Endothelial cell of umbilical vein (primary cell): ENCODE measurements at regions not wholly inside any gene's neighbourhood (a gene's known extent, or its start where the extent isn't known, plus 50 kb on each side); places are given as distances from the start of the nearest gene placed in this dataset.

ENCODE experiments used
- BruUV-seq: library from RNA; stranded (reverse); fragments of 400-500 nt; replicated peaks from 2 replicates; lab custom pipeline; 2021; lab: Mats Ljungman, UMichigan
- CTCF ChIA-PET: fragments of 300-600, 350-600 bp; sonication (Branson Sonifier 250); formaldehyde crosslinking; loops from one replicate; lab custom pipeline; 2021; ENCODE audit warnings: antibody characterized with exemption, inconsistent platforms; lab: Charles Lee
- POLR2A ChIA-PET: fragments of 300-600, 350-600 bp; sonication (Branson Sonifier 250); formaldehyde crosslinking; loops from one replicate; lab custom pipeline; 2021; ENCODE audit warnings: antibody characterized with exemption, inconsistent platforms; lab: Charles Lee
- DNase-seq: peaks from one replicate; pipeline ENCODE4 v3.0.0-alpha.2; 2011; ENCODE audit warnings: low read depth, low spot score
- FAIRE-seq: peaks from 2 replicates; lab custom pipeline; 2011; peaks lifted over from hg19 to GRCh38; lab: Jason Lieb, UNC
- H2AFZ ChIP-seq: 2 replicates; pipeline ENCODE4 v1.6.0; 2012; ENCODE audit warnings: low read depth, low read length, control low read depth, inconsistent platforms
- H3K27ac ChIP-seq: 2 replicates; pipeline ENCODE4 v1.5.1; 2011; ENCODE audit warnings: low read depth, mild to moderate bottlenecking, control low read depth, low read length, moderate library complexity; ENCODE audit not compliant: insufficient read depth
- H3K27me3 ChIP-seq, 2 experiments: 2 replicates each; pipeline versions ENCODE4 v1.6.0 to v1.6.1; 2011; ENCODE audit warnings: low read length in 2 of 2, mixed read lengths in 1 of 2; ENCODE audit not compliant: control insufficient read depth in 2 of 2, insufficient read depth in 2 of 2
- H3K36me3 ChIP-seq, 2 experiments: 2 replicates in 1 of 2; 3 replicates in 1 of 2; pipeline ENCODE4 v1.5.1; 2011; ENCODE audit warnings: low read length in 2 of 2, mild to moderate bottlenecking in 1 of 2, moderate library complexity in 1 of 2; ENCODE audit not compliant: control insufficient read depth in 2 of 2, insufficient read depth in 2 of 2; ENCODE audit errors: extremely low read depth in 1 of 2
- H3K4me1 ChIP-seq: 3 replicates; pipeline ENCODE4 v1.5.1; 2011; ENCODE audit warnings: mild to moderate bottlenecking, low read length; ENCODE audit not compliant: control insufficient read depth, insufficient read depth; ENCODE audit errors: extremely low read depth
- H3K4me2 ChIP-seq: 2 replicates; pipeline ENCODE4 v1.6.1; 2011; ENCODE audit warnings: low read length, control low read depth, mixed read lengths; ENCODE audit not compliant: insufficient read depth
- H3K4me3 ChIP-seq, 3 experiments: fragments of 200-600 bp in 1 of 3; sonication (generic), shearing (Covaris generic) in 1 of 3; replicated peaks in 1 of 3; 2 replicates each; pipeline ENCODE4 v1.5.1; 2011 to 2016; ENCODE audit warnings: control low read depth in 3 of 3, low read length in 3 of 3, mild to moderate bottlenecking in 2 of 3, inconsistent platforms in 1 of 3, low read depth in 1 of 3, moderate library complexity in 1 of 3; ENCODE audit not compliant: insufficient read depth in 1 of 3
- H3K79me2 ChIP-seq: 2 replicates; pipeline ENCODE4 v1.6.0; 2012; ENCODE audit warnings: low read length, inconsistent platforms; ENCODE audit not compliant: control insufficient read depth, insufficient read depth
- H3K9ac ChIP-seq: replicated peaks from 2 replicates; pipeline ENCODE3; 2011; ENCODE audit warnings: low read length, control low read depth; ENCODE audit not compliant: insufficient read depth; ENCODE audit errors: extremely low read depth
- H3K9me1 ChIP-seq: replicated peaks from 3 replicates; pipeline ENCODE4 v1.6.0; 2011; ENCODE audit warnings: mild to moderate bottlenecking, low read length; ENCODE audit not compliant: control insufficient read depth, insufficient read depth; ENCODE audit errors: extremely low read depth
- H3K9me3 ChIP-seq: replicated peaks from 2 replicates; pipeline ENCODE4 v1.5.1; 2012; ENCODE audit warnings: low read length, inconsistent platforms; ENCODE audit not compliant: control insufficient read depth, insufficient read depth
- H4K20me1 ChIP-seq: replicated peaks from 2 replicates; pipeline ENCODE3; 2011; ENCODE audit warnings: mild to moderate bottlenecking, low read length; ENCODE audit not compliant: control insufficient read depth, insufficient read depth; ENCODE audit errors: extremely low read depth
- EZH2 ChIP-seq: IDR thresholded peaks from 2 replicates; pipeline ENCODE4 v1.6.1; 2012; ENCODE audit warnings: borderline replicate concordance, low read depth, mild to moderate bottlenecking, moderate library complexity, low read length, inconsistent platforms; ENCODE audit not compliant: severe bottlenecking
- FOS ChIP-seq: IDR thresholded peaks from 2 replicates; pipeline ENCODE4 v1.6.1; 2011; ENCODE audit warnings: mild to moderate bottlenecking, low read length, moderate library complexity, borderline replicate concordance; ENCODE audit not compliant: insufficient read depth
- GATA2 ChIP-seq: IDR thresholded peaks from 2 replicates; pipeline ENCODE4 v1.7.0; 2011; ENCODE audit warnings: low read depth, mild to moderate bottlenecking, moderate library complexity, mixed read lengths, low read length; ENCODE audit not compliant: insufficient read length, insufficient read depth
- JUN ChIP-seq: IDR thresholded peaks from 2 replicates; pipeline ENCODE4 v1.6.1; 2011; ENCODE audit warnings: borderline replicate concordance, low read depth; ENCODE audit not compliant: insufficient read length, insufficient read depth
- MYC ChIP-seq: IDR thresholded peaks from one replicate; pipeline ENCODE4 v1.6.1; 2011; ENCODE audit warnings: mild to moderate bottlenecking, low read depth, low read length
- POLR2A ChIP-seq: IDR thresholded peaks from 2 replicates; pipeline ENCODE4 v1.6.1; 2012; ENCODE audit warnings: low read depth, mild to moderate bottlenecking, control low read depth, low read length
- POLR2AphosphoS5 ChIP-seq: IDR thresholded peaks from 2 replicates; pipeline ENCODE4 v1.6.1; 2012; ENCODE audit warnings: low read depth, mild to moderate bottlenecking, control low read depth, low read length, moderate library complexity; ENCODE audit not compliant: insufficient read depth
- dilution Hi-C: fragments of 300-500 bp; cut with MboI; formaldehyde crosslinking; loops from one replicate; pipeline ENCODE4 v1.15.0; 2019; ENCODE audit warnings: low sequenced_read_pairs; ENCODE audit not compliant: extremely low pct_ligation_motif_present
- intact Hi-C: fragments of 100-400 bp; cut with micrococcal nuclease; formaldehyde crosslinking; loops from one replicate; pipeline ENCODE4 v1.10.0; 2022
- TF ChIP-seq, protein P1 (sequence below): IDR thresholded peaks from 2 replicates; pipeline ENCODE4 v1.6.1; 2011; ENCODE audit not compliant: insufficient read depth, insufficient read length
- TF ChIP-seq, protein P2 (sequence below), 2 donors: IDR thresholded peaks; 1 replicate in 1 of 2; 2 replicates in 1 of 2; pipeline ENCODE4 v1.5.1; 2011; ENCODE audit warnings: low read length in 2 of 2, mild to moderate bottlenecking in 2 of 2, moderate library complexity in 2 of 2, control low read depth in 1 of 2, inconsistent platforms in 1 of 2, low read depth in 1 of 2; ENCODE audit not compliant: insufficient read depth in 1 of 2; ENCODE audit errors: extremely low read depth in 1 of 2

DNA sequence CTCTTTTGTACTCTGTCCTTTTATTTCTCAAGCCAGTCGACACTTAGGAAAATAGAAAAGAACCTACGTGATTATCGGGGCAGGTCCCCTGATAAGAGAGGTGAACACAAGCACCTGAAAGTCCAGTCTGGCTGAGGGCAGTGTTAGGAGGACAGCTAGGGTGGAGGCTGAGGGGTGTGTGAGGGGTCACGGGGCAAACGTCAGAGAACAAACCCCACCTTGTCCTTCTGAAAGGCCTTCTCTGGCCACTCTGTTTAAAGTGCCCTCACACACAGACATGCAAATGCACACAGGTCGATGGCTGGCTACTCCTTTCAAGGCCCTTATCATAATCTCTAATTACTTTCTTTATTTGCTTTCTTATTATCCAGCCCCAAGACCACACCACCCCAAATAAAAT lies 108.8 kb downstream of the ESM1 start:
- TF ChIP-seq JUN: no peak
- peaks cover 3% of the 10 kb centered on the region for H3K4me1 ChIP-seq
- no peaks in the 10 kb centered on the region for H3K9me1 ChIP-seq
- H3K27ac ChIP-seq: no peak overlapping the region
- H3K27me3 ChIP-seq: peaks cover 0 to 2% of the 10 kb centered on the region in 2 experiments
- H2AFZ ChIP-seq: no peak overlapping the region
- POLR2A ChIA-PET: no interaction called here
- CTCF ChIA-PET: interaction anchor here (3.0 kb wide), 1 partner anchor 9 kb away, joined by 16 read pairs; no protein-coding TSS in a partner anchor
- H3K79me2 ChIP-seq: no peaks in the 10 kb centered on the region
- H3K9me3 ChIP-seq: no peaks in the 10 kb centered on the region
- H4K20me1 ChIP-seq: no peaks in the 10 kb centered on the region
- dilution Hi-C loops (no loop called here), intact Hi-C loops (no loop called here)
- H3K9ac ChIP-seq: no peak overlapping the region
- DNase-seq (no peak), FAIRE-seq (no peak)
- no peak overlapping the region for H3K4me2 ChIP-seq
- no peaks in the 10 kb centered on the region for H3K36me3 ChIP-seq
- H3K4me3 ChIP-seq: no peak overlapping the region
- no TSS peak for BruUV-seq

DNA sequence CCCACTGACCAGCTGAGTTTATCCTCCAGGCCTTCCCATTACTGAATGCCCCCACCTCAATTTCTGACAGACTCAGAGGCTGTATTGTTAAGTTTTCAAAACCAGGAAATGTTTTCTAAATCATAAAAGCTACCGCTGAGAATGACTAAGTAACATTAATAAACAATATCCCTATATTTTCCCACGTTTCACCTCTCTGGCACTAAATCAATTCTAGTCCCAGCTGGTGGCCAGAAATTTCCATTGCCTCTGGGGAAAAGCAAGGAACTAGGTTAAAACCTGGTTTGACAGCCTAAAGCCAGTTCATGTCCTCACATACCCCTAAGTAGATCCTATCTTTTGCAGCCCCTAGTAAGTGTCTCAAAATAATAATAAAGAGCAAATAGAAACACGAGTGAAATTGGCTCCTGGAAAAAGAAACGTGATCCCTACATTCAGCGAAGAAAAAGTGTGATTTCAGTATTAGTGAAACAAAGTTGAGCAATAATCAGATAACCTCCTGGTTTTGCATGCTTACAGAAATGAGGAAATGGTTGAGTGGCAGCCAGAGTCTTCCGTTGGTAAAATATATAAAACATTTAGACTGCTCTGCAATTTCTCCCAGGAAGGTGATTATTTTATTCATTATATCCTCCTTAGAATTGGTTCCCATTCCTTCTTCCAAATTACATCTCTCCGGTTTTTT lies 110.9 kb downstream of the ESM1 start:
- POLR2A ChIA-PET: no interaction called here
- H4K20me1 ChIP-seq: no peaks in the 10 kb centered on the region
- FAIRE-seq (no peak), DNase-seq (peak; percentile 92)
- dilution Hi-C loops (no loop called here), intact Hi-C loops (loop anchor here (5.0 kb wide), 1 partner anchor 627 kb away; no protein-coding TSS in a partner anchor)
- H3K4me1 ChIP-seq: peaks cover 3% of the 10 kb centered on the region
- H3K9me1 ChIP-seq: no peaks in the 10 kb centered on the region
- peaks cover 0 to 4% of the 10 kb centered on the region in 2 experiments for H3K27me3 ChIP-seq
- H3K9ac ChIP-seq: no peak overlapping the region
- no peaks in the 10 kb centered on the region for H3K36me3 ChIP-seq
- TF ChIP-seq, protein P1, sequence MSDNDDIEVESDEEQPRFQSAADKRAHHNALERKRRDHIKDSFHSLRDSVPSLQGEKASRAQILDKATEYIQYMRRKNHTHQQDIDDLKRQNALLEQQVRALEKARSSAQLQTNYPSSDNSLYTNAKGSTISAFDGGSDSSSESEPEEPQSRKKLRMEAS: no peak
- TF ChIP-seq MYC (no peak), JUN (no peak), FOS (no peak), GATA2 (no peak), EZH2 (no peak), POLR2A (no peak), POLR2AphosphoS5 (no peak)
- TF ChIP-seq, protein P2, sequence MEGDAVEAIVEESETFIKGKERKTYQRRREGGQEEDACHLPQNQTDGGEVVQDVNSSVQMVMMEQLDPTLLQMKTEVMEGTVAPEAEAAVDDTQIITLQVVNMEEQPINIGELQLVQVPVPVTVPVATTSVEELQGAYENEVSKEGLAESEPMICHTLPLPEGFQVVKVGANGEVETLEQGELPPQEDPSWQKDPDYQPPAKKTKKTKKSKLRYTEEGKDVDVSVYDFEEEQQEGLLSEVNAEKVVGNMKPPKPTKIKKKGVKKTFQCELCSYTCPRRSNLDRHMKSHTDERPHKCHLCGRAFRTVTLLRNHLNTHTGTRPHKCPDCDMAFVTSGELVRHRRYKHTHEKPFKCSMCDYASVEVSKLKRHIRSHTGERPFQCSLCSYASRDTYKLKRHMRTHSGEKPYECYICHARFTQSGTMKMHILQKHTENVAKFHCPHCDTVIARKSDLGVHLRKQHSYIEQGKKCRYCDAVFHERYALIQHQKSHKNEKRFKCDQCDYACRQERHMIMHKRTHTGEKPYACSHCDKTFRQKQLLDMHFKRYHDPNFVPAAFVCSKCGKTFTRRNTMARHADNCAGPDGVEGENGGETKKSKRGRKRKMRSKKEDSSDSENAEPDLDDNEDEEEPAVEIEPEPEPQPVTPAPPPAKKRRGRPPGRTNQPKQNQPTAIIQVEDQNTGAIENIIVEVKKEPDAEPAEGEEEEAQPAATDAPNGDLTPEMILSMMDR (IDR thresholded peaks at IDR 0.05; ENCODE audit: extremely low read depth in 1 of 2, insufficient read depth in 1 of 2, low read depth in 1 of 2, low read length in 2 of 2): no peak
- no peaks in the 10 kb centered on the region for H3K9me3 ChIP-seq
- no TSS peak for BruUV-seq
- no peak overlapping the region for H3K4me3 ChIP-seq
- CTCF ChIA-PET: interaction anchor here (0.7 to 3.5 kb wide), 6 partner anchors 12 to 631 kb away, joined by 3 to 24 read pairs (median 3); partner anchors contain the start of genes GPX8 and SNX18
- H3K27ac ChIP-seq: no peak overlapping the region
- H2AFZ ChIP-seq: no peak overlapping the region
- no peaks in the 10 kb centered on the region for H3K79me2 ChIP-seq
- H3K4me2 ChIP-seq: peak overlapping the region; percentile 12
